ENCODE measurements at regions not wholly inside any gene's neighbourhood (a gene's known extent, or its start where the extent isn't known, plus 50 kb on each side); places are given as distances from the start of the nearest gene placed in this dataset.

- Histone ChIP-seq H3K4me2 (ENCODE audit: low read length) (no peak overlapping the region), H3K79me2 (ENCODE audit: insufficient read depth, low read length) (no peaks in the 10 kb centered on the region), H3K27me3 (ENCODE audit: insufficient read depth, low read length) (no peaks in the 10 kb centered on the region), H3K27ac (ENCODE audit: low read depth, low read length) (no peak overlapping the region), H3K4me3 (ENCODE audit: insufficient read depth, low read depth, low read length) (no peak overlapping the region), H2AFZ (ENCODE audit: low read depth, low read length) (no peak overlapping the region), H4K20me1 (ENCODE audit: insufficient read depth, low read length) (no peaks in the 10 kb centered on the region), H3K4me1 (ENCODE audit: insufficient read depth, low read length) (no peaks in the 10 kb centered on the region), H3K9ac (ENCODE audit: low read length) (no peak overlapping the region), H3K9me3 (ENCODE audit: insufficient read depth, low read depth, low read length) (no peaks in the 10 kb centered on the region), H3K36me3 (ENCODE audit: insufficient read depth, low read length) (no peaks in the 10 kb centered on the region)
- DNase-seq (ENCODE audit: low read depth) (no peak), FAIRE-seq (no peak)
- TF ChIP-seq EZH2 (IDR thresholded peaks at IDR 0.05; ENCODE audit: insufficient read depth, low read length): no peak
- TF ChIP-seq CTCF (IDR thresholded peaks at IDR 0.05; ENCODE audit: insufficient read depth, low read depth, low read length): no peak
- Mint-ChIP-seq H3K27me3 (ENCODE audit: low read depth, unreplicated experiment) (no peaks in the 10 kb centered on the region), H3K9me3 (ENCODE audit: unreplicated experiment) (no peaks in the 10 kb centered on the region), H3K4me1 (ENCODE audit: low read depth, unreplicated experiment) (no peaks in the 10 kb centered on the region), H3K36me3 (ENCODE audit: low read depth, unreplicated experiment) (no peaks in the 10 kb centered on the region), H3K4me3 (ENCODE audit: unreplicated experiment) (no peak overlapping the region), H3K27ac (ENCODE audit: unreplicated experiment) (no peak overlapping the region)
Observed at GRCh38 chr3:118059096-118059495, 975.5 kb downstream of the IGSF11 start.

GRCh38 chr3:118067439-118067838 is 967.2 kb downstream of the IGSF11 start:
- Histone ChIP-seq H3K4me3 (ENCODE audit: insufficient read depth, low read depth, low read length) (no peak overlapping the region), H2AFZ (ENCODE audit: low read depth, low read length) (no peak overlapping the region), H3K79me2 (ENCODE audit: insufficient read depth, low read length) (no peaks in the 10 kb centered on the region), H3K4me2 (ENCODE audit: low read length) (no peak overlapping the region), H3K9me3 (ENCODE audit: insufficient read depth, low read depth, low read length) (no peaks in the 10 kb centered on the region), H3K36me3 (ENCODE audit: insufficient read depth, low read length) (no peaks in the 10 kb centered on the region), H3K27ac (ENCODE audit: low read depth, low read length) (no peak overlapping the region), H4K20me1 (ENCODE audit: insufficient read depth, low read length) (no peaks in the 10 kb centered on the region), H3K9ac (ENCODE audit: low read length) (no peak overlapping the region), H3K27me3 (ENCODE audit: insufficient read depth, low read length) (no peaks in the 10 kb centered on the region), H3K4me1 (ENCODE audit: insufficient read depth, low read length) (no peaks in the 10 kb centered on the region)
- TF ChIP-seq CTCF (IDR thresholded peaks at IDR 0.05; ENCODE audit: insufficient read depth, low read depth, low read length) (no peak), EZH2 (IDR thresholded peaks at IDR 0.05; ENCODE audit: insufficient read depth, low read length) (no peak)
- H3K27ac Mint-ChIP-seq (ENCODE audit: unreplicated experiment): no peak overlapping the region
- H3K9me3 Mint-ChIP-seq (ENCODE audit: unreplicated experiment): no peaks in the 10 kb centered on the region
- FAIRE-seq (no peak), DNase-seq (ENCODE audit: low read depth) (no peak)
- no peaks in the 10 kb centered on the region for H3K27me3 Mint-ChIP-seq (ENCODE audit: low read depth, unreplicated experiment)
- peaks cover 1% of the 10 kb centered on the region for H3K4me1 Mint-ChIP-seq (ENCODE audit: low read depth, unreplicated experiment)
- H3K36me3 Mint-ChIP-seq (ENCODE audit: low read depth, unreplicated experiment): no peaks in the 10 kb centered on the region
- no peak overlapping the region for H3K4me3 Mint-ChIP-seq (ENCODE audit: unreplicated experiment)

GRCh38 chr3:118075873-118076272 is 958.8 kb downstream of the IGSF11 start:
- Histone ChIP-seq H3K27me3 (ENCODE audit: insufficient read depth, low read length) (no peaks in the 10 kb centered on the region), H3K4me3 (ENCODE audit: insufficient read depth, low read depth, low read length) (no peak overlapping the region), H3K4me2 (ENCODE audit: low read length) (no peak overlapping the region), H3K27ac (ENCODE audit: low read depth, low read length) (no peak overlapping the region), H2AFZ (ENCODE audit: low read depth, low read length) (no peak overlapping the region), H4K20me1 (ENCODE audit: insufficient read depth, low read length) (no peaks in the 10 kb centered on the region), H3K9me3 (ENCODE audit: insufficient read depth, low read depth, low read length) (peaks cover 4% of the 10 kb centered on the region), H3K79me2 (ENCODE audit: insufficient read depth, low read length) (no peaks in the 10 kb centered on the region), H3K4me1 (ENCODE audit: insufficient read depth, low read length) (no peaks in the 10 kb centered on the region), H3K9ac (ENCODE audit: low read length) (no peak overlapping the region), H3K36me3 (ENCODE audit: insufficient read depth, low read length) (no peaks in the 10 kb centered on the region)
- Mint-ChIP-seq H3K36me3 (ENCODE audit: low read depth, unreplicated experiment) (no peaks in the 10 kb centered on the region), H3K4me1 (ENCODE audit: low read depth, unreplicated experiment) (peaks cover 3% of the 10 kb centered on the region), H3K9me3 (ENCODE audit: unreplicated experiment) (peaks cover 9% of the 10 kb centered on the region), H3K4me3 (ENCODE audit: unreplicated experiment) (no peak overlapping the region), H3K27ac (ENCODE audit: unreplicated experiment) (no peak overlapping the region), H3K27me3 (ENCODE audit: low read depth, unreplicated experiment) (no peaks in the 10 kb centered on the region)
- DNase-seq (ENCODE audit: low read depth) (peak; percentile 2), FAIRE-seq (no peak)
- TF ChIP-seq CTCF (IDR thresholded peaks at IDR 0.05; ENCODE audit: insufficient read depth, low read depth, low read length) (no peak), EZH2 (IDR thresholded peaks at IDR 0.05; ENCODE audit: insufficient read depth, low read length) (no peak)

All from astrocyte (in vitro differentiated cells and primary cell).